ENCODE measurements at regions not wholly inside any gene's neighbourhood (a gene's known extent, or its start where the extent isn't known, plus 50 kb on each side); places are given as distances from the start of the nearest gene placed in this dataset.

- TF ChIP-seq NFRKB (IDR thresholded peaks at IDR 0.05; ENCODE audit: low read depth) = no peak
- TF ChIP-seq ZSCAN29 (IDR thresholded peaks at IDR 0.05) = no peak
- TF ChIP-seq THRA (IDR thresholded peaks at IDR 0.05) = no peak
- no peak for TF ChIP-seq ZBTB43 (CRISPR knock-in tag; IDR thresholded peaks at IDR 0.05)
- no peak for TF ChIP-seq TFAM (CRISPR knock-in tag; conservative IDR thresholded peaks at IDR 0.05)
- no peak for TF ChIP-seq PYGO2 (tag; IDR thresholded peaks at IDR 0.05)
- no peak for TF ChIP-seq ELK1 (CRISPR knock-in tag; IDR thresholded peaks at IDR 0.05)
Observed at GRCh38 chr10:113480081-113480360, 72.8 kb upstream of the HABP2 start (continued).

GRCh38 chr10:113480851-113481502 lies 71.9 kb upstream of the HABP2 start:
- H3K9me3 ChIP-seq (replicated peaks; ENCODE audit: control insufficient read depth, insufficient read depth, low read depth, low read length) = no peaks in the 10 kb centered on the region
- TF ChIP-seq TCF7 (IDR thresholded peaks at IDR 0.05; ENCODE audit: borderline replicate concordance) (no peak), ZBTB7A (IDR thresholded peaks at IDR 0.05; ENCODE audit: borderline replicate concordance, control insufficient read depth, low read depth, low read length) (no peak), CC2D1A (IDR thresholded peaks at IDR 0.05) (no peak), RFX7 (CRISPR knock-in tag; IDR thresholded peaks at IDR 0.05) (no peak), ARHGAP35 (IDR thresholded peaks at IDR 0.05; ENCODE audit: partially characterized antibody) (no peak), TEAD4 (IDR thresholded peaks at IDR 0.05; ENCODE audit: low read length) (no peak), TEAD4 (CRISPR knock-in tag; IDR thresholded peaks at IDR 0.05; ENCODE audit: borderline replicate concordance) (no peak), CHD1 (IDR thresholded peaks at IDR 0.05; ENCODE audit: low read length) (no peak), JUND (IDR thresholded peaks at IDR 0.05; ENCODE audit: borderline replicate concordance, low read depth, low read length) (no peak), JUND (tag; IDR thresholded peaks at IDR 0.05; ENCODE audit: borderline replicate concordance, low read depth, low read length) (no peak), SMC3 (conservative IDR thresholded peaks at IDR 0.05; ENCODE audit: insufficient read depth, low read depth, low read length) (no peak)
- ATAC-seq (no peak), DNase-seq (ENCODE audit: extremely low read depth in 1 of 4, low spot score in 3 of 4) (no peak), FAIRE-seq (no peak)
- no peaks in the 10 kb centered on the region for H3K27me3 ChIP-seq (ENCODE audit: control insufficient read depth in 2 of 2, insufficient read depth in 2 of 2, low read length in 2 of 2)
- intact Hi-C loops (cut with micrococcal nuclease) (no loop called here), in situ Hi-C loops (cut with MboI) (no loop called here)
- H3K9me1 ChIP-seq (ENCODE audit: control insufficient read depth, insufficient read depth, low read length) = no peaks in the 10 kb centered on the region
- no peak overlapping the region for H2AFZ ChIP-seq (ENCODE audit: low read depth, low read length)
- H4K20me1 ChIP-seq (replicated peaks; ENCODE audit: control insufficient read depth, insufficient read depth, low read length) = no peaks in the 10 kb centered on the region
- no peak overlapping the region for H3K4me3 ChIP-seq
- ChIA-PET POLR2A (interaction anchor here (0.7 kb wide), 1 partner anchor 185 kb away, joined by 3 read pairs; no protein-coding TSS in a partner anchor), CTCF (ENCODE audit: low intra/inter-chr PET ratio) (no interaction called here)
- H3K4me2 ChIP-seq (ENCODE audit: insufficient read depth, low read length) = no peak overlapping the region
- no peak overlapping the region for H3K9ac ChIP-seq (ENCODE audit: insufficient read depth in 1 of 2, low read depth in 2 of 2, low read length in 2 of 2)
- no peaks in the 10 kb centered on the region for H3K4me1 ChIP-seq (replicated peaks in 1 of 2; ENCODE audit: control insufficient read depth in 2 of 2, insufficient read depth in 2 of 2, low read length in 2 of 2)
- no peak overlapping the region for H3K27ac ChIP-seq (ENCODE audit: extremely low read depth, low read depth, low read length)
- H3K36me3 ChIP-seq (ENCODE audit: control insufficient read depth, insufficient read depth, low read length) = no peaks in the 10 kb centered on the region
- BruUV-seq (replicated peaks) = no TSS peak
- no peaks in the 10 kb centered on the region for H3K79me2 ChIP-seq (ENCODE audit: control insufficient read depth, insufficient read depth, low read length)
- WGBS (ENCODE audit: insufficient coverage, low coverage, missing lambda C conversion rate) = 0% methylated on average over 4 of the region's 6 CpGs

Measured in K562 (cell line).